Breast epithelium (tissue), 3 donors: ENCODE measurements at regions not wholly inside any gene's neighbourhood (a gene's known extent, or its start where the extent isn't known, plus 50 kb on each side); places are given as distances from the start of the nearest gene placed in this dataset.

Experiments
- POLR2A ChIP-seq: fragments of 450-650 bp; IDR thresholded peaks from one replicate; pipeline ENCODE4 v1.6.1; 2016; ENCODE audit warnings: antibody characterized with exemption, mild to moderate bottlenecking, moderate library complexity
- POLR2AphosphoS5 ChIP-seq, 3 donors: sonication (generic); formaldehyde crosslinking; IDR thresholded peaks; one replicate each; pipeline ENCODE4 v1.6.1; 2017; ENCODE audit warnings: antibody characterized with exemption in 3 of 3
- TF ChIP-seq, protein P1 (sequence below), 3 donors: fragments of 450-650 bp; IDR thresholded peaks; one replicate each; pipeline ENCODE4 v1.5.1; 2016 to 2017; ENCODE audit warnings: antibody characterized with exemption in 3 of 3, mild to moderate bottlenecking in 3 of 3, moderate library complexity in 3 of 3

DNA sequence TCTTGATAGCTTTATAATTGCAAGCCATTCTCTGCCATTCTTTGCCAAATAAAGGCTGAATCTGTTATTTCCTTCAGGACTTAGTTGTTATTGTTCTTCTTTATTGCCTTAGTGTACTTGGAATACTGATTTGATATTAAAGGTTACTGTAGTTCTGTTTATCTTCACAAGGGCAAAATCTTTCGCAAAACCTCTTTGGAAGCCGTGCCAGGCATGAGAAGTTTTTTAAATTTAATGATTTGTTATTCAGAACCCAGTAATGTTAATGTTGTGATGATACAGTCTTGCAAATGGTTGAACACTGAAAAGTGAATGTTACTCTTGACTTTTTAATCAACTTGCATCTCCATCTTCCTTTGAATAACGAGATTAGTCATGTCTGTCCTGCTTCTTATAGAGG lies 1225.2 kb upstream of the GOT2 start:
- TF ChIP-seq, protein P1, sequence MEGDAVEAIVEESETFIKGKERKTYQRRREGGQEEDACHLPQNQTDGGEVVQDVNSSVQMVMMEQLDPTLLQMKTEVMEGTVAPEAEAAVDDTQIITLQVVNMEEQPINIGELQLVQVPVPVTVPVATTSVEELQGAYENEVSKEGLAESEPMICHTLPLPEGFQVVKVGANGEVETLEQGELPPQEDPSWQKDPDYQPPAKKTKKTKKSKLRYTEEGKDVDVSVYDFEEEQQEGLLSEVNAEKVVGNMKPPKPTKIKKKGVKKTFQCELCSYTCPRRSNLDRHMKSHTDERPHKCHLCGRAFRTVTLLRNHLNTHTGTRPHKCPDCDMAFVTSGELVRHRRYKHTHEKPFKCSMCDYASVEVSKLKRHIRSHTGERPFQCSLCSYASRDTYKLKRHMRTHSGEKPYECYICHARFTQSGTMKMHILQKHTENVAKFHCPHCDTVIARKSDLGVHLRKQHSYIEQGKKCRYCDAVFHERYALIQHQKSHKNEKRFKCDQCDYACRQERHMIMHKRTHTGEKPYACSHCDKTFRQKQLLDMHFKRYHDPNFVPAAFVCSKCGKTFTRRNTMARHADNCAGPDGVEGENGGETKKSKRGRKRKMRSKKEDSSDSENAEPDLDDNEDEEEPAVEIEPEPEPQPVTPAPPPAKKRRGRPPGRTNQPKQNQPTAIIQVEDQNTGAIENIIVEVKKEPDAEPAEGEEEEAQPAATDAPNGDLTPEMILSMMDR (IDR thresholded peaks at IDR 0.05) = no peak
- no peak for TF ChIP-seq POLR2A
- TF ChIP-seq POLR2AphosphoS5 (IDR thresholded peaks at IDR 0.05) = no peak
